ENCODE measurements at regions not wholly inside any gene's neighbourhood (a gene's known extent, or its start where the extent isn't known, plus 50 kb on each side); places are given as distances from the start of the nearest gene placed in this dataset.

DNA sequence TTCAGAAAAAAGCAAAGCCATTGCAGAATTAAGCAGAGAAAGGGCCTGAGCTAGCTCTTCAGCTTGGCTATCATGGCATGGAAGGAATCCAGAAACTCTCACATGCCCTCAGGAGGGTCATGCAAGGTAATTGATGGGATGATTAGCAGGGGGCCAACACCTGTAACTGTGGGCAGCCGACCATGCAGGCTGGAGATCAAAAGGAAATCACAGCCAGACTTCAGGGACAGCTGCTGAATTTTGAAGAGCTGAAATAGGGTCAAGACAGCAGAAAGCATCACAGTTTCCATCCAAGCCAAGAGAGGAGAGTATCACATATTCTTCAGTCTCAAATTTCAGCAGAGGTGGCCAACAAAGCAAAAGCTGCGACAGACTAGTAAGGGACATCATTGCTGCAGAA lies 239.6 kb upstream of the STEAP1 start:
- TF ChIP-seq CTCF (conservative IDR thresholded peaks at IDR 0.05; ENCODE audit: low read depth in 2 of 2) (no peak), EZH2phosphoT487 (IDR thresholded peaks at IDR 0.05; ENCODE audit: unreplicated experiment) (no peak), CREB1 (CRISPR knock-in tag; IDR thresholded peaks at IDR 0.05; ENCODE audit: low read depth) (no peak), EZH2 (IDR thresholded peaks at IDR 0.05; ENCODE audit: low read depth, unreplicated experiment) (no peak), REST (IDR thresholded peaks at IDR 0.05; ENCODE audit: unreplicated experiment) (no peak), JUNB (IDR thresholded peaks at IDR 0.05; ENCODE audit: unreplicated experiment) (no peak), ZNF114 (CRISPR knock-in tag; IDR thresholded peaks at IDR 0.05) (no peak), ZNF462 (CRISPR knock-in tag; IDR thresholded peaks at IDR 0.05) (no peak), POLR2AphosphoS5 (IDR thresholded peaks at IDR 0.05; ENCODE audit: low read depth) (no peak), NANOG (IDR thresholded peaks at IDR 0.05; ENCODE audit: borderline replicate concordance) (no peak), ZNF331 (CRISPR knock-in tag; IDR thresholded peaks at IDR 0.05; ENCODE audit: low read depth) (no peak), ETS1 (IDR thresholded peaks at IDR 0.05) (no peak), STAT1 (IDR thresholded peaks at IDR 0.05; ENCODE audit: unreplicated experiment) (no peak)
